Pancreas (tissue), 10 donors: ENCODE measurements at regions not wholly inside any gene's neighbourhood (a gene's known extent, or its start where the extent isn't known, plus 50 kb on each side); places are given as distances from the start of the nearest gene placed in this dataset.

Source experiments
- ATAC-seq, 4 donors: fragments of 200-7000 bp; cut with Tn5 transposase; one replicate each; pipeline versions ENCODE4 v1.8.0 to v1.9.1; 2020; ENCODE audit warnings: mild to moderate bottlenecking in 4 of 4, moderate library complexity in 4 of 4
- DNase-seq, 6 donors: peaks; one replicate each; pipeline ENCODE4 v3.0.0-alpha.2; 2020
- FAIRE-seq: peaks from 2 replicates; lab custom pipeline; 2012; peaks lifted over from hg19 to GRCh38; lab: Jason Lieb, UNC
- H3K27ac ChIP-seq, 4 donors: fragments of 200-600 bp; sonication (generic); 1 replicate in 3 of 4; 2 replicates in 1 of 4; pipeline versions ENCODE4 v1.5.0 to v1.8.0; 2020
- H3K27me3 ChIP-seq, 4 donors: fragments of 200-600 bp; one replicate each; pipeline ENCODE4 v1.8.0; 2021
- H3K36me3 ChIP-seq, 3 donors: fragments of 200-600 bp; sonication (generic) in 1 of 3; one replicate each; pipeline versions ENCODE4 v1.5.0 to v1.8.0; 2020 to 2021
- H3K4me1 ChIP-seq, 3 donors: fragments of 200-600 bp; one replicate each; pipeline ENCODE4 v1.8.0; 2021
- H3K4me3 ChIP-seq, 4 donors: fragments of 200-600 bp; sonication (generic) in 2 of 4; one replicate each; pipeline versions ENCODE4 v1.5.0 to v1.8.0; 2020 to 2021
- H3K9me3 ChIP-seq, 4 donors: fragments of 200-600 bp; one replicate each; pipeline ENCODE4 v1.8.0; 2021
- CTCF ChIP-seq, 4 donors: fragments of 200-600 bp; sonication (generic) in 3 of 4; IDR thresholded peaks; one replicate each; pipeline versions ENCODE4 v1.5.0 to v1.8.0; 2021; ENCODE audit warnings: antibody characterized with exemption in 4 of 4
- WGBS, 2 donors: extraction: QIAGEN DNeasy Blood & Tissue Kit; methylation state at CpG; one replicate each; pipeline ENCODE4 v1.1.7; 2013; 5-methylcytosine and 5-hydroxymethylcytosine counted together
- intact Hi-C, 3 donors: fragments of 100-400 bp; cut with DNase I; formaldehyde crosslinking; loops; one replicate each; pipeline versions ENCODE4 v1.11.1 to v1.14.2; 2022
- donor health status: healthy with polysubstance abuse.
- donor health status: DM: no; HTN: no; CAD: no; lungs with moderate emphysema.
- donor health status: DM: no; HTN: no; CAD: no.
- donor health status: control.
- donor health status: control.
- donor health status: Bipolar disorder and iron deficiency.
- donor health status: DM: yes; HTN: yes; CAD: no.
- donor health status: DM: no; HTN: no; CAD: no.
- donor health status: DM: no; HTN: no; CAD: no.
- donor health status: DM: yes; HTN: yes; CAD: no.

GRCh38 chr4:35286434-35286833, 957.9 kb downstream of the ARAP2 start:
- H3K4me1 ChIP-seq: no peaks in the 10 kb centered on the region
- no peak for DNase-seq
- intact Hi-C loops: no loop called here
- H3K27me3 ChIP-seq: peaks cover 0 to 5% (median 0%) of the 10 kb centered on the region in 4 donors
- no peak for ATAC-seq
- no peak for FAIRE-seq
- no peak overlapping the region for H3K4me3 ChIP-seq
- WGBS, 2 donors: 40 to 41% methylated on average over 2 of the region's 2 CpGs
- no peaks in the 10 kb centered on the region for H3K9me3 ChIP-seq
- H3K36me3 ChIP-seq: no peaks in the 10 kb centered on the region
- no peak for TF ChIP-seq CTCF (IDR thresholded peaks at IDR 0.05)
- no peak overlapping the region for H3K27ac ChIP-seq

- no peaks in the 10 kb centered on the region for H3K9me3 ChIP-seq
- no peak for FAIRE-seq
- intact Hi-C loops: no loop called here
- H3K4me1 ChIP-seq: no peaks in the 10 kb centered on the region
- DNase-seq: no peak
- no peak overlapping the region for H3K27ac ChIP-seq
- WGBS, 2 donors: 42 to 51% methylated on average over 11 of the region's 11 CpGs
- H3K4me3 ChIP-seq: no peak overlapping the region
- no peak for ATAC-seq
- no peaks in the 10 kb centered on the region for H3K27me3 ChIP-seq
- no peaks in the 10 kb centered on the region for H3K36me3 ChIP-seq
- no peak for TF ChIP-seq CTCF (IDR thresholded peaks at IDR 0.05)
Measured at GRCh38 chr4:35300996-35301774, 943.1 kb downstream of the ARAP2 start.

- Histone ChIP-seq H3K4me1 (no peaks in the 10 kb centered on the region), H3K9me3 (peaks cover 0 to 2% (median 0%) of the 10 kb centered on the region in 4 donors), H3K27ac (no peak overlapping the region), H3K4me3 (no peak overlapping the region), H3K36me3 (no peaks in the 10 kb centered on the region), H3K27me3 (no peaks in the 10 kb centered on the region)
- no peak for TF ChIP-seq CTCF (IDR thresholded peaks at IDR 0.05)
- intact Hi-C loops: no loop called here
- ATAC-seq (no peak), DNase-seq (no peak), FAIRE-seq (no peak)
Measured at GRCh38 chr4:35315419-35315818, 928.9 kb downstream of the ARAP2 start.

GRCh38 chr4:35325908-35326453, 918.3 kb downstream of the ARAP2 start:
- intact Hi-C loops: no loop called here
- no peak for ATAC-seq
- H3K36me3 ChIP-seq: no peaks in the 10 kb centered on the region
- no peak overlapping the region for H3K27ac ChIP-seq
- WGBS, 2 donors: 31 to 47% methylated on average over 5 of the region's 5 CpGs
- no peak for DNase-seq
- no peaks in the 10 kb centered on the region for H3K27me3 ChIP-seq
- H3K4me1 ChIP-seq: no peaks in the 10 kb centered on the region
- no peak for FAIRE-seq
- no peak overlapping the region for H3K4me3 ChIP-seq
- no peak for TF ChIP-seq CTCF (IDR thresholded peaks at IDR 0.05)
- H3K9me3 ChIP-seq: peaks cover 0 to 3% (median 0%) of the 10 kb centered on the region in 4 donors

- 26 to 42% methylated on average over 2 of the region's 2 CpGs for WGBS, 2 donors
- intact Hi-C loops: no loop called here
- FAIRE-seq: no peak
Measured at GRCh38 chr4:35342833-35343232, 901.5 kb downstream of the ARAP2 start.

More at GRCh38 chr4:35342833-35343232, 901.5 kb downstream of the ARAP2 start:
- Histone ChIP-seq H3K36me3 (no peaks in the 10 kb centered on the region), H3K9me3 (no peaks in the 10 kb centered on the region), H3K27ac (no peak overlapping the region), H3K27me3 (no peaks in the 10 kb centered on the region), H3K4me3 (no peak overlapping the region), H3K4me1 (no peaks in the 10 kb centered on the region)
- ATAC-seq: no peak
- DNase-seq: no peak
- no peak for TF ChIP-seq CTCF (IDR thresholded peaks at IDR 0.05)
